Fibroblast of the aortic adventitia (primary cell): ENCODE measurements at regions not wholly inside any gene's neighbourhood (a gene's known extent, or its start where the extent isn't known, plus 50 kb on each side); places are given as distances from the start of the nearest gene placed in this dataset.
A peak's percentile ranks its signal among the peaks of the same experiment; 100 is the strongest.

ENCODE experiments used
- DNase-seq: peaks from one replicate; pipeline ENCODE4 v3.0.0-alpha.2; 2010; ENCODE audit warnings: low read depth
- H3K4me3 ChIP-seq: 2 replicates; pipeline ENCODE4 v1.5.1; 2011; ENCODE audit warnings: low read depth, mild to moderate bottlenecking, control low read depth, low read length, moderate library complexity
- TF ChIP-seq, protein P1 (sequence below): IDR thresholded peaks from 2 replicates; pipeline ENCODE4 v1.5.1; 2011; ENCODE audit warnings: mild to moderate bottlenecking, low read length, control low read depth, inconsistent platforms; ENCODE audit not compliant: insufficient read depth

DNA sequence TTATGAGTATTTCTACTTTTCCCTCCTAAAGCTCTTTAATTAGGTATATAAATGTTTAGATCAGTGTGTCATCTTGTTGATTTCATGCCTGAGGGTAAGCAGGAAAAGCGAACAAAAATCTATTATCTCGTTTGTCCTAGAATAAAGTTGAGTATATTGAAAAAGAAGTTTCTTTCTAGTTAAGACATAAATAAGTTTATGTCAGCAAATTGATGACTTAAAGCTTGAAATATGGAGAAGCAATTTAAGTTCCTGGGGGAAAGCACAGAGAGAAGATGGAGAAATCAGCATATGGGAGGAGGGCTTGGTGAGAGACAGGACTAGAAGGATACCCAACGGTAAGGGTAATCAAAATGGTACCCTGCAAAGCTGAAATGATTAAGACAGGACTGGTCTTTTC is 813.4 kb downstream of the MTRR start:
- TF ChIP-seq, protein P1, sequence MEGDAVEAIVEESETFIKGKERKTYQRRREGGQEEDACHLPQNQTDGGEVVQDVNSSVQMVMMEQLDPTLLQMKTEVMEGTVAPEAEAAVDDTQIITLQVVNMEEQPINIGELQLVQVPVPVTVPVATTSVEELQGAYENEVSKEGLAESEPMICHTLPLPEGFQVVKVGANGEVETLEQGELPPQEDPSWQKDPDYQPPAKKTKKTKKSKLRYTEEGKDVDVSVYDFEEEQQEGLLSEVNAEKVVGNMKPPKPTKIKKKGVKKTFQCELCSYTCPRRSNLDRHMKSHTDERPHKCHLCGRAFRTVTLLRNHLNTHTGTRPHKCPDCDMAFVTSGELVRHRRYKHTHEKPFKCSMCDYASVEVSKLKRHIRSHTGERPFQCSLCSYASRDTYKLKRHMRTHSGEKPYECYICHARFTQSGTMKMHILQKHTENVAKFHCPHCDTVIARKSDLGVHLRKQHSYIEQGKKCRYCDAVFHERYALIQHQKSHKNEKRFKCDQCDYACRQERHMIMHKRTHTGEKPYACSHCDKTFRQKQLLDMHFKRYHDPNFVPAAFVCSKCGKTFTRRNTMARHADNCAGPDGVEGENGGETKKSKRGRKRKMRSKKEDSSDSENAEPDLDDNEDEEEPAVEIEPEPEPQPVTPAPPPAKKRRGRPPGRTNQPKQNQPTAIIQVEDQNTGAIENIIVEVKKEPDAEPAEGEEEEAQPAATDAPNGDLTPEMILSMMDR = no peak
- no peak overlapping the region for H3K4me3 ChIP-seq

DNA sequence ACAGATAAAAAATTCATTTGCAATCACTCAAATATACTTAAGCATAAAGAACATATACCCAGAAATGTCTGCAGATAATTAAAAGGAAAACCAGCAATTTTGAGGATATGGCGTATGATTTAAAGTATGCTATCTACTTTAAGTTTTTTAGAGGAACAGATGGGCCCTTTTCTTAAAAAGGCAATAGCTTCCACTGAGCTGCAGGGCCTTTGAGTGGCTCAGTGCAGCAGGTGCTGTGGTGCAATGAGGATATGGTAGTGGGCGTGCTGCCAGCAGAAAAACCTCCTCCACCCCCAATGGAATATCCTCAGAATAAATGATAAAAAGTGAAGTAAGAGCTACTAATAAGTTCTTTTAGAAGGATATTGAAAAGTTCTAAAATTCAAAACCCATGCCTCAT is 814.5 kb downstream of the MTRR start:
- no peak for DNase-seq
- no peak overlapping the region for H3K4me3 ChIP-seq
- TF ChIP-seq, protein P1 = no peak

More for the DNA sequence above, 813.4 kb downstream of the MTRR start:
- no peak for DNase-seq

DNA sequence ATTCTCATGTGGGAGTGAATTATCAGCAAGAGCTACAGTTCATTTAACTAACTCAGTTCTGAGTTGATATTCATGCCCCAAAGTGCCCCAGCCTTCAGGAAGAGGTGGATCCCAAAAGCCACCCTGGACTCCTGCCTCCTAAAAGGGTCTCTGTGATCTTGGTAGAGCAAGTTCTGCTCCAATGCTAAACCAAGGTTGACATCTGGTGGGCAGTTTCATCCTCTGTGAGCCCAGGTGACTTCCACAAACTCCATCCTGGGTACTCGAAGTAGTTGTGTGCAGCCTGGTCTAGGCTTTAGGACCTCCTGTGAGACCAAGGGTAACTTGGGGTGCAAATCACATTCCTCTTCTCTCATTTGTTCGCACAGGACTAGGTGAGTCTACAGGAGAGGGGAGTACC is 816.8 kb downstream of the MTRR start:
- TF ChIP-seq, protein P1 = no peak
- DNase-seq = peak; percentile 4
- no peak overlapping the region for H3K4me3 ChIP-seq

DNA sequence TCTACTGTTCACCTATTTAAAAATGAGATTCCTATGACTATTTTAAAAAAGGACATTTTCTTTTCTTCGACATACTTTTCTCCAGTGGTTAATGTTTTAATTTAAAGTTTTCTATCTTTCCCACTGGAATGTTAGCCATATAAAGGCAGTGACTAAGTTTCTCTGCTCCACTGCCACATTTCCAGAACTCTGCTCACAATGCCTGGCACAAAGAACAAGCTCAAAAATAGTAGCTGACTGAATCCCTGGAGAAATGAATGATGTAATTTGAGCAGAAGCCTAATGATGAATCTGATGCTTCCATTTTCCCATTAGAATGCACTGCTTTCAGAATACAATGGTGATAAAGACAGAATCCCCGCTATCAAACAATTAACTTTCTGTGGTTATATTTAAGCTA is 817.8 kb downstream of the MTRR start:
- DNase-seq = peak; percentile 91
- no peak overlapping the region for H3K4me3 ChIP-seq
- TF ChIP-seq, protein P1 = no peak

DNA sequence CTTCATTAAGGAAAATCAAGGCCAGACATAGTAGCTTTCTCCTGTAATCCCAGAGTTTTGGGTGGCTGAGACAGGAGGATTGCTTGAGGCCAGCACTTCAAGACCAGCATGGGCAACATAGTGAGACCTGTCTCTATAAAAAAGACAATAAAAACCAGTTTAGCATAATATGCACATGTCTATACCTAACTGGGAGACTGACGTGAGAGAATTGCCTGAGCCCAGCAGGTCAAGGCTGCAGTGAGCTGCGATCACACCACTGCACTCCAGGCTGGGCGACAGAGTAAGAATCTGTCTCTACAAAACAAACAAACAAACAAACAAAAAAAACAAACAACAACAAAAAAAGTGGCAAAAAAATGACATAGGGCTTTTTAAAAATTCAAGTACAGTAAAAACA is 820.8 kb downstream of the MTRR start:
- DNase-seq = no peak
- no peak overlapping the region for H3K4me3 ChIP-seq
- TF ChIP-seq, protein P1 = no peak

DNA sequence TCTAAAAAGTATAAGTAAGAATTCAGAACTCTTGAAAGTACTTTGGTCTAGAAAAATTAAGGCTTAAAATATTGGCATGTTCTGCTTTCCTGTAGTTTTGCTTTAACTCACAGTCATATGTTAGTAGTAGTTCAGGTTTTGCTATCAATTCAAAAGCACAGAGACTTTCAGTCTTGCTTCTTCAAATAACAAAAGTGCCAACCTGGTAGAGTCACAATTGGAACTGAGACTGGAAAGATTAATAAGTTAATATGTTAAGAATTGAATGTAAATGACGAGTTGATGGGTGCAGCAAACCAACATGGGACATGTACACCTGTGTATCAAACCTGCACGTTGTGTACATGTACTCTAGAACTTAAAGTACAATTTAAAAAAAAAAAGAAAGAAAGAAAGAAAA is 822.3 kb downstream of the MTRR start:
- H3K4me3 ChIP-seq = no peak overlapping the region
- TF ChIP-seq, protein P1 = no peak
- DNase-seq = no peak

DNA sequence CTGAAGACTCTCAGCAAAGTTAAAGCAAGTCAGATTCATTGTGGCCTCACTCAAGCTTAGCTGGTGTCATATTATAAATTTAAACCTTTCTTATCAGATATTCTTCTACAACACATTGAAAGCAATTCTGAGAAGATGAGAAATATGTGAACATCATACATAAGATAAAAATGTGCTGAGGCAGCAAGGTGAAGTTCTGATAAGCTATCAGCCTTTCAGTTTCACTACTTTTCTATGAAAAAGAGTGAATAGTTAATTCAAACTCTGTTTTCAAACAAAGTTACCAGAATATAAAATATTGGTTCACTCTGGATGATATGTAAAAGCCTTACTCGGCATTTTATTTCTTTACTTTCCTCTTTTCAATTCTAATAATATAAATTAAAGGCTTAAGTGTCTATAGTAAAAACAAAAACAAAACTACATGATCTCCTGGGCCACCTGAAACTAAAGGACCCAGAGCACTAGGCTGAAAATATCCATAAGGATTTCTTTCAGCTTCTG is 824.4 kb downstream of the MTRR start:
- no peak for DNase-seq
- no peak overlapping the region for H3K4me3 ChIP-seq
- TF ChIP-seq, protein P1 = no peak
